ENCODE measurements at regions not wholly inside any gene's neighbourhood (a gene's known extent, or its start where the extent isn't known, plus 50 kb on each side); places are given as distances from the start of the nearest gene placed in this dataset.

DNA sequence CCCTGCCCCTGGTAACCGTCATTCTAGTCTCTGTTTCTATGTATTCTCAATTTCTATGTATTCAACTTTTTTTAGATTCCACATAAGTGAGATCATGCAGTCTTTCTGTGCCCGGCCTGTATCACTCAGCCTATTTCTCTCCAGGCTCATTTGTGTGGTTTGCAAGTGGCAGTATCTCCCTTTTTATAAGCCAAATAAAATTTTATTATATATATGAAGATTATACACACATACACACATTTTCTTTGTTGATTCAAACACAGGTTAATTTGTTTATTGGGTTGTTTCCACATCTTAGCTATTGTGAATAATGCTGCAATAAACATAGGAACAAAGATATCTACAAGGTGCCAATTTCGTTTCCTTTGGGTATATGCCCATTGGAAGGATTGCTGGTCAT lies 571.7 kb downstream of the DHX35 start:
- TF ChIP-seq, protein P1, sequence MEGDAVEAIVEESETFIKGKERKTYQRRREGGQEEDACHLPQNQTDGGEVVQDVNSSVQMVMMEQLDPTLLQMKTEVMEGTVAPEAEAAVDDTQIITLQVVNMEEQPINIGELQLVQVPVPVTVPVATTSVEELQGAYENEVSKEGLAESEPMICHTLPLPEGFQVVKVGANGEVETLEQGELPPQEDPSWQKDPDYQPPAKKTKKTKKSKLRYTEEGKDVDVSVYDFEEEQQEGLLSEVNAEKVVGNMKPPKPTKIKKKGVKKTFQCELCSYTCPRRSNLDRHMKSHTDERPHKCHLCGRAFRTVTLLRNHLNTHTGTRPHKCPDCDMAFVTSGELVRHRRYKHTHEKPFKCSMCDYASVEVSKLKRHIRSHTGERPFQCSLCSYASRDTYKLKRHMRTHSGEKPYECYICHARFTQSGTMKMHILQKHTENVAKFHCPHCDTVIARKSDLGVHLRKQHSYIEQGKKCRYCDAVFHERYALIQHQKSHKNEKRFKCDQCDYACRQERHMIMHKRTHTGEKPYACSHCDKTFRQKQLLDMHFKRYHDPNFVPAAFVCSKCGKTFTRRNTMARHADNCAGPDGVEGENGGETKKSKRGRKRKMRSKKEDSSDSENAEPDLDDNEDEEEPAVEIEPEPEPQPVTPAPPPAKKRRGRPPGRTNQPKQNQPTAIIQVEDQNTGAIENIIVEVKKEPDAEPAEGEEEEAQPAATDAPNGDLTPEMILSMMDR (conservative IDR thresholded peaks at IDR 0.05): no peak
- no peak for TF ChIP-seq EZH2 (IDR thresholded peaks at IDR 0.05; ENCODE audit: low read depth)
